ENCODE measurements at regions not wholly inside any gene's neighbourhood (a gene's known extent, or its start where the extent isn't known, plus 50 kb on each side); places are given as distances from the start of the nearest gene placed in this dataset.

DNA sequence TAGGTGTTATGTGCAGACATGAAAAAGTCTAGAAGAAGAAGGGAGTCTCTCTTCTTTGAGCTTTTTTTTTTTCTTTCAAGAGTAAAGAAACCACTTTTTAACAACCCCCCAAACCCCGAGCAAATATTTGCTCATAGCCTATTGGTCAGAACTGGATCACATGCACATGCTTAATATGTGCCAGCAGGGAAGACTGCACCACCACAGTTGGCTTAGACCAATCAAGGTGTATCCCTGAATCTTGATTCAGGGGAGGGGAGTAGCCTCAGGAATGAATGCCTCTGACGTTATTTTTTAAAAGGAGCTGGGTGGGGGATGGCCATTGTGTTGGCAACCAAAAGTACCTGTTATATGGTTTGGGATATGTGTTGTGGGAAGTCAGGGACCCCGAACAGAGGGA lies 171.4 kb upstream of the NABP1 start:
- TF ChIP-seq EZH2phosphoT487 (IDR thresholded peaks at IDR 0.05; ENCODE audit: low read depth) = no peak
- TF ChIP-seq, protein P1, sequence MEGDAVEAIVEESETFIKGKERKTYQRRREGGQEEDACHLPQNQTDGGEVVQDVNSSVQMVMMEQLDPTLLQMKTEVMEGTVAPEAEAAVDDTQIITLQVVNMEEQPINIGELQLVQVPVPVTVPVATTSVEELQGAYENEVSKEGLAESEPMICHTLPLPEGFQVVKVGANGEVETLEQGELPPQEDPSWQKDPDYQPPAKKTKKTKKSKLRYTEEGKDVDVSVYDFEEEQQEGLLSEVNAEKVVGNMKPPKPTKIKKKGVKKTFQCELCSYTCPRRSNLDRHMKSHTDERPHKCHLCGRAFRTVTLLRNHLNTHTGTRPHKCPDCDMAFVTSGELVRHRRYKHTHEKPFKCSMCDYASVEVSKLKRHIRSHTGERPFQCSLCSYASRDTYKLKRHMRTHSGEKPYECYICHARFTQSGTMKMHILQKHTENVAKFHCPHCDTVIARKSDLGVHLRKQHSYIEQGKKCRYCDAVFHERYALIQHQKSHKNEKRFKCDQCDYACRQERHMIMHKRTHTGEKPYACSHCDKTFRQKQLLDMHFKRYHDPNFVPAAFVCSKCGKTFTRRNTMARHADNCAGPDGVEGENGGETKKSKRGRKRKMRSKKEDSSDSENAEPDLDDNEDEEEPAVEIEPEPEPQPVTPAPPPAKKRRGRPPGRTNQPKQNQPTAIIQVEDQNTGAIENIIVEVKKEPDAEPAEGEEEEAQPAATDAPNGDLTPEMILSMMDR (IDR thresholded peaks at IDR 0.05; ENCODE audit: low read depth, low read length) = no peak

All from OCI-LY3 (cell line).